Thyroid gland (tissue), 4 donors: ENCODE measurements at regions not wholly inside any gene's neighbourhood (a gene's known extent, or its start where the extent isn't known, plus 50 kb on each side); places are given as distances from the start of the nearest gene placed in this dataset.

Source experiments
- DNase-seq, 2 donors: peaks; one replicate each; pipeline ENCODE4 v3.0.0-alpha.2; 2019
- H3K27ac ChIP-seq, 3 donors: fragments of 200-600 bp; sonication (generic); 1 replicate in 2 of 3; 2 replicates in 1 of 3; pipeline ENCODE4 v1.5.1; 2016 to 2019; ENCODE audit warnings: mild to moderate bottlenecking in 1 of 3, moderate library complexity in 1 of 3
- H3K27me3 ChIP-seq: fragments of 200-600 bp; sonication (generic); one replicate; pipeline ENCODE4 v1.5.1; 2019
- H3K36me3 ChIP-seq, 2 donors: fragments of 200-600 bp; sonication (generic); one replicate each; pipeline ENCODE4 v1.5.1; 2016 to 2019
- H3K4me1 ChIP-seq, 2 donors: fragments of 200-600 bp; sonication (generic); one replicate each; pipeline ENCODE4 v1.5.1; 2017 to 2019
- H3K4me3 ChIP-seq, 3 donors: fragments of 200-600 bp; sonication (generic); replicated peaks in 1 of 3; 1 replicate in 2 of 3; 2 replicates in 1 of 3; pipeline ENCODE4 v1.5.1; 2016; ENCODE audit warnings: mild to moderate bottlenecking in 1 of 3
- H3K9me3 ChIP-seq: fragments of 200-600 bp; sonication (generic); one replicate; pipeline ENCODE4 v1.5.1; 2017
- POLR2A ChIP-seq, 2 donors: fragments of 450-650 bp; IDR thresholded peaks; one replicate each; pipeline ENCODE4 v1.6.1; 2017; ENCODE audit warnings: antibody characterized with exemption in 2 of 2, mild to moderate bottlenecking in 2 of 2, moderate library complexity in 1 of 2
- WGBS, 2 donors: methylation state at CpG; one replicate each; pipeline ENCODE4 v1.1.5; 2017; 5-methylcytosine and 5-hydroxymethylcytosine counted together
- intact Hi-C: fragments of 100-400 bp; cut with DNase I; formaldehyde crosslinking; loops from one replicate; pipeline ENCODE4 v1.15.1; 2023
- TF ChIP-seq, protein P1 (sequence below), 6 experiments: fragments of 200-600 bp in 3 of 6; fragments of 450-650 bp in 3 of 6; sonication (generic) in 3 of 6; IDR thresholded peaks; one replicate each; pipeline ENCODE4 v1.5.1; 2016 to 2019; ENCODE audit warnings: antibody characterized with exemption in 6 of 6, mild to moderate bottlenecking in 2 of 6, inconsistent platforms in 1 of 6, moderate library complexity in 1 of 6

DNA sequence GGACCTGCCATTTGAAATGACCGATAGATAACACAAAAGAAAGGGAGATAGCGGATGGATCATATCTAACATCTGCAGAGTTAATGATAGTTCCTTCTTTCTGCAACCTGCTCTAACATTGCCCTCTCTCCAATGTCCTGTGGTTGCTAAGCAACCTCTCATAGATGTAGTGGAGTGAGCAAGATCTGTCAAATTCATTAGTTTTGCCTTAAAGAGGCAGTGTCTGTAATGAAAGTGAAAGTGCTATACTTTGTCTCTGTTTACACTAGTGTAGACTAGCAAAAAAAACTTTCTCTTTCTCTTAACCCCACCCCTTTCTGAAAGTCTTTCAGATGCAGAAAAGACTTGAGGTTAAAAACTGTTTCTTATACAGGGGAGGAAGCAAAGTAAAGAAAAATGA lies 1196.9 kb downstream of the SORCS3 start:
- Histone ChIP-seq H3K27ac (no peak overlapping the region), H3K4me1 (no peaks in the 10 kb centered on the region), H3K36me3 (no peaks in the 10 kb centered on the region), H3K9me3 (no peaks in the 10 kb centered on the region), H3K27me3 (no peaks in the 10 kb centered on the region), H3K4me3 (no peak overlapping the region)
- DNase-seq: peak in 1 of 2 donors; percentile 2
- TF ChIP-seq, protein P1, sequence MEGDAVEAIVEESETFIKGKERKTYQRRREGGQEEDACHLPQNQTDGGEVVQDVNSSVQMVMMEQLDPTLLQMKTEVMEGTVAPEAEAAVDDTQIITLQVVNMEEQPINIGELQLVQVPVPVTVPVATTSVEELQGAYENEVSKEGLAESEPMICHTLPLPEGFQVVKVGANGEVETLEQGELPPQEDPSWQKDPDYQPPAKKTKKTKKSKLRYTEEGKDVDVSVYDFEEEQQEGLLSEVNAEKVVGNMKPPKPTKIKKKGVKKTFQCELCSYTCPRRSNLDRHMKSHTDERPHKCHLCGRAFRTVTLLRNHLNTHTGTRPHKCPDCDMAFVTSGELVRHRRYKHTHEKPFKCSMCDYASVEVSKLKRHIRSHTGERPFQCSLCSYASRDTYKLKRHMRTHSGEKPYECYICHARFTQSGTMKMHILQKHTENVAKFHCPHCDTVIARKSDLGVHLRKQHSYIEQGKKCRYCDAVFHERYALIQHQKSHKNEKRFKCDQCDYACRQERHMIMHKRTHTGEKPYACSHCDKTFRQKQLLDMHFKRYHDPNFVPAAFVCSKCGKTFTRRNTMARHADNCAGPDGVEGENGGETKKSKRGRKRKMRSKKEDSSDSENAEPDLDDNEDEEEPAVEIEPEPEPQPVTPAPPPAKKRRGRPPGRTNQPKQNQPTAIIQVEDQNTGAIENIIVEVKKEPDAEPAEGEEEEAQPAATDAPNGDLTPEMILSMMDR (IDR thresholded peaks at IDR 0.05): no peak
- no peak for TF ChIP-seq POLR2A (IDR thresholded peaks at IDR 0.05)
- WGBS, 2 donors: 27 to 37% methylated on average over 2 of the region's 2 CpGs
- intact Hi-C loops: no loop called here

- intact Hi-C loops: no loop called here
- Histone ChIP-seq H3K9me3 (no peaks in the 10 kb centered on the region), H3K4me1 (no peaks in the 10 kb centered on the region), H3K4me3 (no peak overlapping the region), H3K36me3 (no peaks in the 10 kb centered on the region), H3K27me3 (no peaks in the 10 kb centered on the region), H3K27ac (no peak overlapping the region)
- DNase-seq: no peak
- 80 to 82% methylated on average over 4 of the region's 4 CpGs for WGBS, 2 donors
- TF ChIP-seq, protein P1 (IDR thresholded peaks at IDR 0.05): no peak
- TF ChIP-seq POLR2A (IDR thresholded peaks at IDR 0.05): no peak
Observed at GRCh38 chr10:105834261-105835059, 1193.4 kb downstream of the SORCS3 start.

DNA sequence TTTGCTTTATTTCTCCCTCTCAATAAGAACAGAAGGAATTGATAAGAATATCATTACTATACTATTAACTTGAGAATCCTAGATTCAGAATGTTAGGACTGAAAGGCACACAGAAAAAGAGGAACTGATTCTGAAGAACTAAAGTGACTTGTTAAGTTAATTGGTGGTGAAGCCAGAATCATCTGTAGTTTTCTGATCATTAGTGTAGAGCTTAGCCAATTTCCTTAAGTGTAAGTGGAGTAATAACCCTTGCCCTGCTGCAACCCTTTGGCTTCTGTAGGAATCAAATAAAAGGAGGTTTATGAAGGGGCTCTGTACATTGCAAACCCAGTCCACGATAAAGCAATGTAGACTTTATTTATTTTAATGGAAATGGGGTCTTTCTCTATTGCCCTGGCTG lies 1186.0 kb downstream of the SORCS3 start:
- TF ChIP-seq POLR2A (IDR thresholded peaks at IDR 0.05): no peak
- TF ChIP-seq, protein P1 (IDR thresholded peaks at IDR 0.05): no peak
- no peaks in the 10 kb centered on the region for H3K36me3 ChIP-seq
- H3K27ac ChIP-seq: no peak overlapping the region
- no peaks in the 10 kb centered on the region for H3K4me1 ChIP-seq
- no peak for DNase-seq
- 76 to 94% methylated on average over 1 of the region's 1 CpG for WGBS, 2 donors
- intact Hi-C loops: no loop called here
- H3K27me3 ChIP-seq: no peaks in the 10 kb centered on the region
- H3K4me3 ChIP-seq: no peak overlapping the region
- no peaks in the 10 kb centered on the region for H3K9me3 ChIP-seq

DNA sequence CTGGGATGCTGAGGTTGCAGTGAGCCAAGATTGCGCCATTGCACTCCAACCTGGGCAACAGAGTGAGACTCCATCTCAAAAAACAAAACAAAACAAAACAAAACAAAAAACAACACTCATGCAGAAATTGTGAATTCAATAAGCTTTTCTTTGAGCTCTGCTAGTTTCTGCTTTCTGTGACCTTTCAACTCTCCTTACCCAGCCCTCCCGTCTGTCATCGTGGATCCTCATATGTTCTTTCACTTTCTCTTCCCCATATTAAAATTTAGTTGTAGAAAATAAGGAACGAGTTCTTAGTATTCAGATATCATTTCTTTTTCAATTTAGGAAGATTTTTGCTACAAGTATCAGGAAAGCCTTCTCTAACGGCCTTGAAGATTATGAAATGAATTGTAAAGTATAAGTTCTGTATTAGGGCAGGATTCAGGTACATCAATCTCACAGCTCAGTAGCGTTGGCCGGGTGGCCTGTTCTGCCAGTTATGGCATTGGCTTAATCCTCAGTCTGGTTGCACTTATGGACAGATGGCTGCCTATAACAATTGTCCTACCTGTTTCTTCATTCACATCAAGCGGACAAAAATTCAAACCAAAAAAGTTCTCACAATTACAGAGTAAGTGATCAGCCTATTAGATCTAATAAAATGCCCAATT lies 1167.0 kb downstream of the SORCS3 start:
- intact Hi-C loops: no loop called here
- H3K4me1 ChIP-seq: no peaks in the 10 kb centered on the region
- no peaks in the 10 kb centered on the region for H3K27me3 ChIP-seq
- no peak for DNase-seq
- TF ChIP-seq, protein P1 (IDR thresholded peaks at IDR 0.05): no peak
- TF ChIP-seq POLR2A (IDR thresholded peaks at IDR 0.05): no peak
- H3K36me3 ChIP-seq: no peaks in the 10 kb centered on the region
- H3K9me3 ChIP-seq: no peaks in the 10 kb centered on the region
- no peak overlapping the region for H3K4me3 ChIP-seq
- 80 to 90% methylated on average over 8 of the region's 8 CpGs for WGBS, 2 donors
- H3K27ac ChIP-seq: no peak overlapping the region

- 52 to 55% methylated on average over 2 of the region's 2 CpGs for WGBS, 2 donors
- DNase-seq: no peak
- Histone ChIP-seq H3K27ac (no peak overlapping the region), H3K27me3 (no peaks in the 10 kb centered on the region), H3K4me3 (no peak overlapping the region), H3K36me3 (no peaks in the 10 kb centered on the region), H3K9me3 (no peaks in the 10 kb centered on the region), H3K4me1 (no peaks in the 10 kb centered on the region)
- TF ChIP-seq, protein P1 (IDR thresholded peaks at IDR 0.05): no peak
- TF ChIP-seq POLR2A (IDR thresholded peaks at IDR 0.05): no peak
- intact Hi-C loops: no loop called here
Observed at GRCh38 chr10:105803206-105803605, 1162.1 kb downstream of the SORCS3 start.
